ENCODE measurements at regions not wholly inside any gene's neighbourhood (a gene's known extent, or its start where the extent isn't known, plus 50 kb on each side); places are given as distances from the start of the nearest gene placed in this dataset.
A peak's percentile ranks its signal among the peaks of the same experiment; 100 is the strongest.

DNA sequence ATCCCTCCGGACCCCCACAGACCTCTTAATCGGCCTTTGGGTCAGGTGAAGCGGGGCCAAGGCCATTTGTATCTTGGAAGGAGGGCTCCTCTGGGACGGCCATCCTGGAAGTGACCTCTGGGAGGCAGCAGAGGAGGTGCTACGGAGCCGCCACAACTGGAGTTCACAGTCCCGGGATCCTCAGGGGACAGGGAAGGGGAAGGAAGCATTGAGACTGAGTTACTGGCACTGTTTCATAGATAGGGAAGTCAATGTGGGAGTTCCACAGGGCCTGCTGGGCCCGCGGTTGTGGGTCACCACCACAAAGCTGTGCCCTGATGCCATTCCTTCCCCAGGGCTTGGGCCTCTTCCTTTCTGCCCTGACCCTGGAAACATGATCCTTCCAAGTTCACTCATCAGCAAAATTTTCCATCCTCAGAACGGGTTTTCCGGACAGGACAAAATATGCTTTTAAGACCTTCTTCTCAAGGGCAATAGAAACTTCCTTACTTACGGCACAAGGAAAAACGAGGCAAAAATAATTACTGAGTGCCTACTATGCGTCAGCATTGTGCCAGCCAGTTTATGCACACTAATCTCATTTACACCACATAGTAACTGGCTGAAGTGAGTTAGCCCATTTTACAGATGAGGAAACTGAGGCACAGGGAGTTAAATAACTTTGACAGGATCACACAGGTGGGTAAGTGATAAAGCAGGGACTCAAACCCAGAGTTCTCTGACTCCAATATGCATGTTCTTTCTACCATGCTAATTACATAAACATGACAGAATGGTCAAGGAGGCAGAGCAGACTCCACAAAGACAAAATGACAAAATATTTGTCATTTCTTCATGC lies 143.8 kb downstream of the UNC5CL start (continued):
- TF ChIP-seq, protein P1, sequence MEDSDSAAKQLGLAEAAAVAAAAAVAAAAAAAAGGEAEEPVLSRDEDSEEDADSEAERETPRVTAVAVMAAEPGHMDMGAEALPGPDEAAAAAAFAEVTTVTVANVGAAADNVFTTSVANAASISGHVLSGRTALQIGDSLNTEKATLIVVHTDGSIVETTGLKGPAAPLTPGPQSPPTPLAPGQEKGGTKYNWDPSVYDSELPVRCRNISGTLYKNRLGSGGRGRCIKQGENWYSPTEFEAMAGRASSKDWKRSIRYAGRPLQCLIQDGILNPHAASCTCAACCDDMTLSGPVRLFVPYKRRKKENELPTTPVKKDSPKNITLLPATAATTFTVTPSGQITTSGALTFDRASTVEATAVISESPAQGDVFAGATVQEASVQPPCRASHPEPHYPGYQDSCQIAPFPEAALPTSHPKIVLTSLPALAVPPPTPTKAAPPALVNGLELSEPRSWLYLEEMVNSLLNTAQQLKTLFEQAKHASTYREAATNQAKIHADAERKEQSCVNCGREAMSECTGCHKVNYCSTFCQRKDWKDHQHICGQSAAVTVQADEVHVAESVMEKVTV (CRISPR knock-in tag; IDR thresholded peaks at IDR 0.05), result peak; percentile 42; the same call in 1 of the 2 replicates

DNA sequence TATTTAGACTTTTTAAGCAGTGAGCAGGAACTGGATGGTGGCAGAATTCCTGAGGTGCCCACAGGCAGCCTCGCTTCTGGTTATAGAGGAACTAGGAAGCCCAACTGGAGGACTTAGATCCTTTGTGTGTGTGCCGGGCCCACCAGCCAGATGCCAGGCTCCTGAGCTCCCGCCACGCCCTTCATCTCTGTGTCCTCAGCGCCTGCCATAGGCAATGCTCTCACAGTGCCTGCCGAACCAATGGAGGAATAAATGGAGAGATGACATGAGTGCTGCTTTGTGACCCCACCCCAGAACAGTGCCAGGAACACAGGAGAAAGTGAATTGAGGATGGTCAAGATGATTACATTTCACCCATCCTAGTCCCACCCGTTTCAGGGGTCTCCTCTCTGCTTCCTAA lies 146.0 kb downstream of the UNC5CL start:
- Histone ChIP-seq H3K27ac (ENCODE audit: extremely low read depth, low read depth, low read length) (no peak overlapping the region), H3K4me2 (ENCODE audit: insufficient read depth, low read length) (no peak overlapping the region), H3K36me3 (ENCODE audit: control insufficient read depth, insufficient read depth, low read length) (no peaks in the 10 kb centered on the region), H4K20me1 (replicated peaks; ENCODE audit: control insufficient read depth, insufficient read depth, low read length) (peaks cover 6% of the 10 kb centered on the region; the same call in 1 of the 2 replicates), H3K79me2 (ENCODE audit: control insufficient read depth, insufficient read depth, low read length) (no peaks in the 10 kb centered on the region), H3K9ac (ENCODE audit: insufficient read depth in 1 of 2, low read depth in 2 of 2, low read length in 2 of 2) (no peak overlapping the region), H3K4me1 (replicated peaks in 1 of 2; ENCODE audit: control insufficient read depth in 2 of 2, insufficient read depth in 2 of 2, low read length in 2 of 2) (no peaks in the 10 kb centered on the region), H3K9me1 (ENCODE audit: control insufficient read depth, insufficient read depth, low read length) (no peaks in the 10 kb centered on the region), H3K27me3 (ENCODE audit: control insufficient read depth in 2 of 2, insufficient read depth in 2 of 2, low read length in 2 of 2) (peaks cover 29 to 64% of the 10 kb centered on the region in 2 experiments), H3K4me3 (no peak overlapping the region), H2AFZ (ENCODE audit: low read depth, low read length) (no peak overlapping the region), H3K9me3 (replicated peaks; ENCODE audit: control insufficient read depth, insufficient read depth, low read depth, low read length) (no peaks in the 10 kb centered on the region)
- no TSS peak for BruUV-seq (replicated peaks)
- 0% methylated on average over 7 of the region's 7 CpGs for WGBS (ENCODE audit: insufficient coverage, low coverage, missing lambda C conversion rate)
- ChIA-PET POLR2A (no interaction called here), CTCF (ENCODE audit: low intra/inter-chr PET ratio) (no interaction called here)
- in situ Hi-C loops (cut with MboI) (no loop called here), intact Hi-C loops (cut with micrococcal nuclease) (no loop called here)
- ATAC-seq (no peak), FAIRE-seq (no peak), DNase-seq (ENCODE audit: extremely low read depth in 1 of 4, low spot score in 3 of 4) (no peak)
- TF ChIP-seq, protein P2, sequence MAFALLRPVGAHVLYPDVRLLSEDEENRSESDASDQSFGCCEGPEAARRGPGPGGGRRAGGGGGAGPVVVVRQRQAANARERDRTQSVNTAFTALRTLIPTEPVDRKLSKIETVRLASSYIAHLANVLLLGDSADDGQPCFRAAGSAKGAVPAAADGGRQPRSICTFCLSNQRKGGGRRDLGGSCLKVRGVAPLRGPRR (CRISPR knock-in tag; IDR thresholded peaks at IDR 0.05), result no peak
- TF ChIP-seq NR1H2 (CRISPR knock-in tag; IDR thresholded peaks at IDR 0.05), result no peak
- no peak for TF ChIP-seq CC2D1A (IDR thresholded peaks at IDR 0.05)
- no peak for TF ChIP-seq CBX2 (IDR thresholded peaks at IDR 0.05; ENCODE audit: insufficient read depth, low read length, poor library complexity, severe bottlenecking)
- TF ChIP-seq SP2 (IDR thresholded peaks at IDR 0.05; ENCODE audit: extremely low read depth, low read depth, low read length, poor library complexity, severe bottlenecking), result no peak
- no peak for TF ChIP-seq POLR3A (IDR thresholded peaks at IDR 0.05; ENCODE audit: borderline replicate concordance, extremely low read depth, insufficient read depth, insufficient read length)
- TF ChIP-seq ZNF165 (CRISPR knock-in tag; IDR thresholded peaks at IDR 0.05; ENCODE audit: borderline replicate concordance), result no peak
